ENCODE measurements at regions not wholly inside any gene's neighbourhood (a gene's known extent, or its start where the extent isn't known, plus 50 kb on each side); places are given as distances from the start of the nearest gene placed in this dataset.

- no peak overlapping the region for H3K4me3 ChIP-seq (ENCODE audit: low read depth, low read length)
- in situ Hi-C loops (cut with HindIII; ENCODE audit: low sequenced_read_pairs): no loop called here
- no peak for DNase-seq (ENCODE audit: low read depth, low spot score)
- TF ChIP-seq CTCF (IDR thresholded peaks at IDR 0.05; ENCODE audit: low read depth, low read length): no peak
These were observed 331.5 kb downstream of the SAMD5 start for GRCh38 chr6:147839708-147840610.

- in situ Hi-C loops (cut with HindIII; ENCODE audit: low sequenced_read_pairs): no loop called here
- no peak for TF ChIP-seq CTCF (IDR thresholded peaks at IDR 0.05; ENCODE audit: low read depth, low read length)
- no peak for DNase-seq (ENCODE audit: low read depth, low spot score)
- no peak overlapping the region for H3K4me3 ChIP-seq (ENCODE audit: low read depth, low read length)
These were observed 333.2 kb downstream of the SAMD5 start for GRCh38 chr6:147841547-147842148.

GRCh38 chr6:147849401-147850330 is 341.2 kb downstream of the SAMD5 start:
- no peak for DNase-seq (ENCODE audit: low read depth, low spot score)
- no peak overlapping the region for H3K4me3 ChIP-seq (ENCODE audit: low read depth, low read length)
- TF ChIP-seq CTCF (IDR thresholded peaks at IDR 0.05; ENCODE audit: low read depth, low read length): no peak
- in situ Hi-C loops (cut with HindIII; ENCODE audit: low sequenced_read_pairs): no loop called here

- no peak overlapping the region for H3K4me3 ChIP-seq (ENCODE audit: low read depth, low read length)
- no peak for DNase-seq (ENCODE audit: low read depth, low spot score)
- in situ Hi-C loops (cut with HindIII; ENCODE audit: low sequenced_read_pairs): no loop called here
- no peak for TF ChIP-seq CTCF (IDR thresholded peaks at IDR 0.05; ENCODE audit: low read depth, low read length)
These were observed 344.3 kb downstream of the SAMD5 start for GRCh38 chr6:147852772-147853171.

- no peak for DNase-seq (ENCODE audit: low read depth, low spot score)
- in situ Hi-C loops (cut with HindIII; ENCODE audit: low sequenced_read_pairs): no loop called here
- TF ChIP-seq CTCF (IDR thresholded peaks at IDR 0.05; ENCODE audit: low read depth, low read length): no peak
- H3K4me3 ChIP-seq (ENCODE audit: low read depth, low read length): no peak overlapping the region
These were observed 345.1 kb downstream of the SAMD5 start for GRCh38 chr6:147853574-147853973.

GRCh38 chr6:147855803-147856482 is 347.5 kb downstream of the SAMD5 start:
- in situ Hi-C loops (cut with HindIII; ENCODE audit: low sequenced_read_pairs): no loop called here
- DNase-seq (ENCODE audit: low read depth, low spot score): no peak
- H3K4me3 ChIP-seq (ENCODE audit: low read depth, low read length): no peak overlapping the region
- TF ChIP-seq CTCF (IDR thresholded peaks at IDR 0.05; ENCODE audit: low read depth, low read length): no peak

Measured in astrocyte of the spinal cord (primary cell).